SKM-1 (cell line): ENCODE measurements at regions not wholly inside any gene's neighbourhood (a gene's known extent, or its start where the extent isn't known, plus 50 kb on each side); places are given as distances from the start of the nearest gene placed in this dataset.
"Not testable (repeated sequence)": the region's sequence is repeated elsewhere in the genome, so short reads cannot be mapped to it uniquely, and the experiment has no call there.

Source experiments
- DNase-seq: peaks from one replicate; lab custom pipeline; 2025; ENCODE audit not compliant: unreplicated experiment; lab: John Stamatoyannopoulos, UW

GRCh38 chr7:142447762-142448161 is 189.9 kb upstream of the PRSS58 start:
- no peak for DNase-seq

DNA sequence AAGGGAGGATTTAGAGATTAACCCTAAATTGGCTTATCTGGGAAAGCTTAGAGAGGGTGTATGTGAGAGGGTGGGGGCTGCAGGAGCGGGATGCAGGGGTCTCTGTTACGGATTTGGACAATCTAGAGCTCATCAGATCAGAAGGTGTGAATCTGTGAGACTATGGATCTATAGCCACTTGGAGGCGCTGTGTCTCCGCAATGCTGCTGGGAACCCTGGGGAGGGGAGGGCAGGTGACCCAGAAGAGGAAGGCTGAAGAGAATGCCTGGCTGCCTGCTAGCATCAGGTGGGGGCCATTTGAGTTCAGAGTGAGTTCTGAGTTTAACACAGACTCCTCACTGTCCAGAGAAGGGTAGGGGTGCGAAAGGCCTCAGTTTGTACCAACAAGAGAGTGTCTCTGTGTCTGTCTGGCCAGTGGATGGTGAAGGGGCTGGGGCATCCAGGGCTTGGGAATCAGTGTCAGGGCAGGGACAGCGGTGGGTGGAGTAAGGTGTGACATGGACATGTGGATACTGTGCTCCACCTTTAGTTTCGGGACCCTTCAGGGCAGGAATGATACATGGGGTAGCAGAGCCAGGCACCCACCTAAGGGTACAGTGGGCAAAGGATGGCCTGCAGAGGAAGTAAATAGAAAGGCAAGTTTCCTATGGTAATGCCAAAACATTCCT is 187.3 kb upstream of the PRSS58 start:
- DNase-seq = no peak

GRCh38 chr7:142443216-142444010 is 185.6 kb upstream of the PRSS58 start:
- DNase-seq = peak; percentile 92

DNA sequence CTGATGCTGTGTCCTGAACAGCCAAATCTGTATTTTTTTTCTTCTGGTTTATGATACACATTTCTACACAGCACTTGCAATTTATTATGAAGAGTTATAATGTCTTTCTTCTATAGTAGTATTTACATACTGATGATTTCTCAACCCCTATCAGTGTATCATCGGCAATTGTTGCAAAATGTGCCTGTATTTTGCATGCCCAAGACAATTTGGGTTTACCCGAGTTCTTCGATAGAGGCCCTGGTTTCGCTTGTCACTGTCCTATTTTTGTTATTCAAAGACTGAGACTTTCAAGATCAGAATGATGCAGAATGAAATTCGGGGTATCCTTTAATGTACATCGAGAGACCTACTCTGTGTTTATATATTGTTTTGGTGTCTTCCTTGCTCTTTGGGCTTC is 184.5 kb upstream of the PRSS58 start:
- DNase-seq = no peak

DNA sequence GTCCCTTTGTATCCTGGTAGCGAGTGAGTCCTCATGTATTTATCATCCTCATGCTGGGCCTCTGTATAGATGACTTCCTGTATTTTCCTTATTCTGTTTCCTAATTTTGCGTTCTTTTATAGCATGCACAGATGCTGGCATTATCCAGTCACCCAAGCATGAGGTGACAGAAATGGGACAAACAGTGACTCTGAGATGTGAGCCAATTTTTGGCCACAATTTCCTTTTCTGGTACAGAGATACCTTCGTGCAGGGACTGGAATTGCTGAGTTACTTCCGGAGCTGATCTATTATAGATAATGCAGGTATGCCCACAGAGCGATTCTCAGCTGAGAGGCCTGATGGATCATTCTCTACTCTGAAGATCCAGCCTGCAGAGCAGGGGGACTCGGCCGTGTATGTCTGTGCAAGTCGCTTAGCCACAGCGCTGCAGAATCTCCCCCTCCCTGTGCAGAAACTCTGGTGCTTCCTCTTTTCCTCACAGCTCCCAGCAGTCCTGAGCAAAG is 183.1 kb upstream of the PRSS58 start:
- DNase-seq = peak; percentile 90

GRCh38 chr7:142440219-142440905 is 182.5 kb upstream of the PRSS58 start:
- DNase-seq = no peak

GRCh38 chr7:142439739-142440138 is 181.9 kb upstream of the PRSS58 start:
- no peak for DNase-seq

GRCh38 chr7:142438923-142439515 is 181.2 kb upstream of the PRSS58 start:
- DNase-seq = no peak

DNA sequence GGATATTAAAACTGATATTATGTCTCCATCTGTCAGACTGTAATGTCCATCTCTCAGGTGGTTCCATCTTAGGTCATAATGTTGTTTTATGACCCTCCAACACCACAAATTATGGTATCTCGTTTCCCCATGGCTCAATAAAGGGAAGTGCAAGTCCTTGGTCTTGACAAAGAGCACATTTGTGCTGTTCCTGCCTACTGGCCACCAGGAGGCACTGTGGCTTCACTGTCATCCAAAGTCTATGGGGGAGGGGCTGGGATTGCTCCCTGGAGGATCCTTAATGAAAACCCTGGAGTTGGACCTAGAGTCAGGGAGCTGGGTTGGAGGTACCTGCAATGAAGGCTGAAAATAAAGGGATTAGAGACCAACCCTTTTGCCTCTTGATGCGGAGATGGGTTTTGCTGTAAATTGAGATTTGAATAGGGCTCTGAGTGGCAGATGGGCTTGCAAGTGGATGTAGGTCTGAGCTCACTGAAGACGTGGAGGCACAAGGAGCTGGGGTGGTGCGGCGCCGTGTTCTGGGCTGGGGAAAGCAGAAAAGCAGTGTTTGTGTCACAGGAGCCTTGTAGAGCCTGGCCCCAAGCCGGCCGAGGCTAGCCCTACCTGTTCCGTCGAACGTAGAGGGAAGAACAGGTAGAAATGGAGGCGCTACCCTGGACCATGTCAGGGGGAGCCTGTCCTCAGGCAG is 180.5 kb upstream of the PRSS58 start:
- DNase-seq = peak; percentile 80

DNA sequence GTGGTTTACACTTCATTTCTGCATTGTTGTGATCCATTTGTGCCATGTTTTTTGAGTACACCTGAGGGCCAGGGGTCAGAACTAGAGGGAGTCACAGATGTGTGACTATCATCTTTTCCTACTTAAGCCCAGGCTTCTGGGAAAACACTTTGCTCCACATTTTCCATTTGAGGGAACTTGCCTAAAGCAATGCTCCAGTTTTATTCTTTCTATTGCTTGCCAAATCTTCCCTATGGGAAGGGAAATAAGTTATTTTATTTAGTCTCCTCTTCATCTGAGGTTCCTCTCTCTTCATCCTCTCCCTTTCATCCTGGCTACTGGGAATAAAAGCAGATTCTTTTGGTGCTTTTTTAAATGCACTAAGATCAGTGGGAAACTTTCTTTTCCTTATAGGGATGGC is 179.9 kb upstream of the PRSS58 start:
- no peak for DNase-seq

GRCh38 chr7:142436601-142437000 is 178.7 kb upstream of the PRSS58 start:
- DNase-seq = no peak

DNA sequence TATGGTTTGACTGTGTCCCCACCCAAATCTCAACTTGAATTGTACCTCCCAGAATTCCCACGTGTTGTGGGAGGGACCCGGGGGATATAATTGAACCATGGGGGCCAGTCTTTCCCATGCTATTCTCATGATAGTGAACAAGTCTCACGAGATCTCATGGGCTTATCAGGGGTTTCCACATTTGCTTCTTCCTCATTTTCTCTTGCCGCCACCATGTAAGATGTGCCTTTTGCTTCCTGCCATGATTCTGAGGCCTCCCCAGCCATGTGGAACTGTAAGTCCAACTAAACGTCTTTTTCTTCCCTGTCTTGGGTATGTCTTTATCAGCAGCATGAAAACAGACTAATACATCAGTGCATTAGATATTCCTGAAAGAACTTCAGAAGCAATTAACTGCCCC is 177.7 kb upstream of the PRSS58 start:
- DNase-seq = not testable (repeated sequence)

DNA sequence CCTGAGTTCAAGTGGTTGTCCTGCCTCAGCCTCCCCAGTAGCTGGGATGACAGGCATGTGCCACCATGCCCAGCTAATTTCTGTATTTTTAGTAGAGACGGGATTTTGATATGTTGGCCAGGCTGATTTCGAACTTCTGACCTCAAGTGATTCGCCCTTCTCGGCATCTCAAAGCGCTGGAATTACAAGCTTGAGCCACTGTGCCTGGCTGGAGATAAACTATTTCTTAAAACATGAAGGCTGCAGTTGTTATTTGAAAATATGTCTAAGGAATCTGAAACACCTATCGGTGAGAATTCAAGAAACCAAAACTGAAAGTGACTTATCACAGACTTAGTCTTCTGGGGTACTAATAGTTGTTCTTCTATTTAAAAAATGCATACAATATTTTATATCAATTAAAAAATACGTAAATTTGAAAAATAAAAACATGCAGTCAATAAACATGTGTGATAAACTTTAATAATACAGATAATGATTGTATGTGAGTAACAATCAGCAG is 176.9 kb upstream of the PRSS58 start:
- no peak for DNase-seq

- not testable (repeated sequence) for DNase-seq
Observed at GRCh38 chr7:142434133-142434532, 176.3 kb upstream of the PRSS58 start.

DNA sequence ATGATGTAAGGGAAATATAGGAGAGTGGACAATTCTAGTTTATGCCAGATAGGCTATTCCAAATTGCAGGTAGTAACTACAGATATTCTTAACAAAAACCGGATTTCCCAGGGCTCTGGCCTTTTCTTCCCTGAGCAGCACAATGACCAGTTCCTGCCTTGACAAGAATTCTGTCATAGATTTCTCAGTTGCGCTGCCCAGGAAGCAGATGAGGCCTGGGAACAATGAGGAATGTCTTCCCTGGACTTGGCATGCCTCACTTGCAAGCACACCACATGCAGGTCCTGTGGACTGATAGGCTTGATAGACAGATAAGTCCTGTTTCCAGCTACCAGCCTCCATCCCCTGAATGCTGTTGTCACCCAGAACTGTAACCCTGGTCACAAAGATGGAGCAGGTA is 174.5 kb upstream of the PRSS58 start:
- DNase-seq = no peak

- no peak for DNase-seq
Observed at GRCh38 chr7:142431491-142431890, 173.6 kb upstream of the PRSS58 start.

GRCh38 chr7:142428094-142428493 is 170.2 kb upstream of the PRSS58 start:
- DNase-seq = no peak

DNA sequence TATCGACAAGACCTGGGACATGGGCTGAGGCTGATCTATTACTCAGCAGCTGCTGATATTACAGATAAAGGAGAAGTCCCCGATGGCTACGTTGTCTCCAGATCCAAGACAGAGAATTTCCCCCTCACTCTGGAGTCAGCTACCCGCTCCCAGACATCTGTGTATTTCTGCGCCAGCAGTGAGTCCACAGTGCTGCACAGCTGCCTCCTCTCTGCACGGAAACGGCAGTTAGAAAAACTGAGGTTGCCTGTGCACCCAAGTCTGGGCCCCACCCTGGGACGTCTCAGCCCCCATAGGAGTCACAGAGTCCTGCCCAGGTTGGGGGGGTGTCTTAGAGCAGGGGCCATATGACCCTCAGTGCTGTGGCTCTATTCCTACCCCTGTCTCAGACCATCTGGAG is 167.4 kb upstream of the PRSS58 start:
- DNase-seq = no peak

- no peak for DNase-seq
Observed at GRCh38 chr7:142422621-142423020, 164.8 kb upstream of the PRSS58 start.

GRCh38 chr7:142420554-142421362 is 162.9 kb upstream of the PRSS58 start:
- DNase-seq = no peak
